Thoracic aorta (tissue), 2 donors: ENCODE measurements at regions not wholly inside any gene's neighbourhood (a gene's known extent, or its start where the extent isn't known, plus 50 kb on each side); places are given as distances from the start of the nearest gene placed in this dataset.

ENCODE experiments used
- ATAC-seq: fragments of 150-250 bp; one replicate; pipeline ENCODE4 v1.8.0; 2017; ENCODE audit warnings: low read depth; ENCODE audit not compliant: insufficient number of reproducible peaks, low FRiP score
- DNase-seq: peaks from one replicate; pipeline ENCODE4 v3.0.0-alpha.2; 2020; ENCODE audit warnings: low spot score
- H3K27ac ChIP-seq, 2 donors: fragments of 200-600 bp; sonication (generic); 1 replicate in 1 of 2; 2 replicates in 1 of 2; pipeline ENCODE4 v1.5.1; 2016; ENCODE audit warnings: mild to moderate bottlenecking in 2 of 2, moderate library complexity in 2 of 2
- H3K27me3 ChIP-seq: fragments of 200-600 bp; sonication (generic); replicated peaks from 2 replicates; pipeline ENCODE4 v1.6.0; 2016; ENCODE audit warnings: mild to moderate bottlenecking; ENCODE audit not compliant: insufficient read depth
- H3K36me3 ChIP-seq: fragments of 200-600 bp; sonication (generic); one replicate; pipeline ENCODE4 v1.5.1; 2016
- H3K4me1 ChIP-seq, 2 donors: fragments of 200-600 bp; sonication (generic); 1 replicate in 1 of 2; 2 replicates in 1 of 2; pipeline versions ENCODE4 v1.5.1 to v1.6.0; 2016; ENCODE audit warnings: low read depth in 2 of 2, mild to moderate bottlenecking in 1 of 2; ENCODE audit not compliant: control insufficient read depth in 1 of 2
- H3K4me3 ChIP-seq: fragments of 200-600 bp; sonication (generic); 2 replicates; pipeline ENCODE4 v1.5.1; 2016; ENCODE audit warnings: mild to moderate bottlenecking
- H3K9me3 ChIP-seq: fragments of 200-600 bp; sonication (generic); 2 replicates; pipeline ENCODE4 v1.5.1; 2016
- CTCF ChIP-seq: fragments of 200-600 bp; sonication (generic); IDR thresholded peaks from one replicate; pipeline ENCODE4 v1.5.1; 2019; ENCODE audit warnings: antibody characterized with exemption

- ATAC-seq = no peak
- Histone ChIP-seq H3K36me3 (no peaks in the 10 kb centered on the region), H3K4me3 (no peak overlapping the region), H3K27me3 (no peaks in the 10 kb centered on the region), H3K9me3 (no peaks in the 10 kb centered on the region), H3K27ac (no peak overlapping the region), H3K4me1 (no peaks in the 10 kb centered on the region)
- no peak for TF ChIP-seq CTCF
- no peak for DNase-seq
These were observed 423.1 kb upstream of the PITX2 start for GRCh38 chr4:111045992-111046391.

- Histone ChIP-seq H3K36me3 (no peaks in the 10 kb centered on the region), H3K4me1 (no peaks in the 10 kb centered on the region), H3K27ac (no peak overlapping the region), H3K4me3 (no peak overlapping the region), H3K27me3 (no peaks in the 10 kb centered on the region), H3K9me3 (no peaks in the 10 kb centered on the region)
- TF ChIP-seq CTCF = no peak
- ATAC-seq (no peak), DNase-seq (no peak)
These were observed 423.9 kb upstream of the PITX2 start for GRCh38 chr4:111046811-111047210.

DNA sequence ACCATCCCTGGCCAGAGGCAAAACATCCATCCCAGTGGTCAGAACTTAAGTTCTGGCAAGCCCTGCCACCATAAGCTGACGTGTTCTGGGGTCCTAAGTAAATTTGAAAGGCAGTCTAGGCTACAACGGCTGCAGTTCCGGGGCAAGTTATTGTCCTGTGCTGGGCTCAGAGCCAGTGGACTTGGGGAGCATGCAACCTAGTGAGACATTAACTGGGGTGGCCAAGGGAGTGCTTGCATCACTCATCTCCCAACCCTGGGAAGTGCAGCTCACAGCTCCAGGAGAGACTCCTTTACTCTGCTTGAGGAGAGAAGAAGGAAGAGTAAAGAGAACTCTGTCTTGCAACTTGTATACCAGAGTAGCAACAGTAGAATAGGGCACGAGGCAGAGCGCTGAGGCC is 425.4 kb upstream of the PITX2 start:
- ATAC-seq (no peak), DNase-seq (no peak)
- no peaks in the 10 kb centered on the region for H3K36me3 ChIP-seq
- H3K27me3 ChIP-seq = no peaks in the 10 kb centered on the region
- no peak overlapping the region for H3K4me3 ChIP-seq
- H3K27ac ChIP-seq = no peak overlapping the region
- no peaks in the 10 kb centered on the region for H3K9me3 ChIP-seq
- H3K4me1 ChIP-seq = no peaks in the 10 kb centered on the region
- TF ChIP-seq CTCF = no peak

GRCh38 chr4:111064342-111064993 is 441.6 kb upstream of the PITX2 start:
- no peak overlapping the region for H3K4me3 ChIP-seq
- H3K27ac ChIP-seq = no peak overlapping the region
- no peaks in the 10 kb centered on the region for H3K36me3 ChIP-seq
- no peak for TF ChIP-seq CTCF
- ATAC-seq (no peak), DNase-seq (no peak)
- no peaks in the 10 kb centered on the region for H3K4me1 ChIP-seq
- no peaks in the 10 kb centered on the region for H3K27me3 ChIP-seq
- no peaks in the 10 kb centered on the region for H3K9me3 ChIP-seq

GRCh38 chr4:111066001-111066400 is 443.1 kb upstream of the PITX2 start:
- no peaks in the 10 kb centered on the region for H3K36me3 ChIP-seq
- TF ChIP-seq CTCF = no peak
- DNase-seq = no peak
- H3K27ac ChIP-seq = no peak overlapping the region
- no peak overlapping the region for H3K4me3 ChIP-seq
- no peaks in the 10 kb centered on the region for H3K4me1 ChIP-seq
- ATAC-seq = no peak
- no peaks in the 10 kb centered on the region for H3K9me3 ChIP-seq
- no peaks in the 10 kb centered on the region for H3K27me3 ChIP-seq
